H1 (cell line): ENCODE measurements at regions not wholly inside any gene's neighbourhood (a gene's known extent, or its start where the extent isn't known, plus 50 kb on each side); places are given as distances from the start of the nearest gene placed in this dataset.

Source experiments
- CTCF ChIA-PET: fragments of 300-600 bp; sonication (Branson Sonifier 250); formaldehyde crosslinking; loops from one replicate; lab custom pipeline; 2021; ENCODE audit not compliant: partially characterized antibody; lab: Charles Lee
- POLR2A ChIA-PET: fragments of 300-600 bp; sonication (Branson Sonifier 250); formaldehyde crosslinking; loops from one replicate; lab custom pipeline; 2021; ENCODE audit warnings: inconsistent platforms; ENCODE audit not compliant: partially characterized antibody; lab: Charles Lee
- DNase-seq, 2 experiments: peaks; one replicate each; pipeline versions ENCODE4 v3.0.0 to v3.0.0-alpha.2; 2010 to 2022; ENCODE audit warnings: low spot score in 2 of 2, low read depth in 1 of 2, mixed read lengths in 1 of 2
- FAIRE-seq: peaks from 2 replicates; lab custom pipeline; 2011; peaks lifted over from hg19 to GRCh38; lab: Jason Lieb, UNC
- H2AFZ ChIP-seq: 2 replicates; pipeline ENCODE4 v1.8.1; 2012; ENCODE audit warnings: low read length, inconsistent platforms
- H2AK5ac ChIP-seq: 2 replicates; pipeline ENCODE4 v1.6.1; 2013; ENCODE audit warnings: low read depth, low read length
- H2BK120ac ChIP-seq: replicated peaks from 2 replicates; pipeline ENCODE3; 2013; ENCODE audit warnings: low read depth, low read length, inconsistent platforms
- H2BK12ac ChIP-seq: 2 replicates; pipeline ENCODE4 v1.6.1; 2013; ENCODE audit warnings: low read depth, low read length
- H2BK15ac ChIP-seq: 2 replicates; pipeline ENCODE4 v1.6.1; 2013; ENCODE audit warnings: low read length
- H2BK20ac ChIP-seq: 2 replicates; pipeline ENCODE4 v1.6.1; 2013; ENCODE audit warnings: low read length
- H2BK5ac ChIP-seq: 2 replicates; pipeline ENCODE4 v1.6.1; 2013; ENCODE audit warnings: low read depth, low read length
- H3K14ac ChIP-seq: 2 replicates; pipeline ENCODE4 v1.6.1; 2013; ENCODE audit warnings: inconsistent platforms; ENCODE audit not compliant: insufficient read length
- H3K18ac ChIP-seq: 2 replicates; pipeline ENCODE4 v1.6.1; 2013; ENCODE audit warnings: low read length; ENCODE audit errors: extremely low read depth
- H3K23ac ChIP-seq: 2 replicates; pipeline ENCODE4 v1.6.1; 2013; ENCODE audit warnings: inconsistent platforms; ENCODE audit not compliant: insufficient read length
- H3K23me2 ChIP-seq: 2 replicates; pipeline ENCODE4 v1.6.1; 2013; ENCODE audit warnings: low read depth, low read length
- H3K27ac ChIP-seq: 2 replicates; pipeline ENCODE4 v1.6.1; 2011; ENCODE audit warnings: low read depth, low read length, inconsistent platforms
- H3K27me3 ChIP-seq, 4 experiments: replicated peaks in 1 of 4; 1 replicate in 1 of 4; 2 replicates in 3 of 4; pipeline versions ENCODE4 v1.6.1 to v1.8.1; 2011 to 2013; ENCODE audit warnings: low read length in 3 of 4, mild to moderate bottlenecking in 3 of 4, inconsistent platforms in 2 of 4, mixed read lengths in 2 of 4, moderate library complexity in 1 of 4; ENCODE audit not compliant: control insufficient read depth in 3 of 4, insufficient read depth in 3 of 4; ENCODE audit errors: extremely low read depth in 1 of 4
- H3K36me3 ChIP-seq, 4 experiments: 2 replicates each; pipeline versions ENCODE4 v1.6.1 to v1.8.1; 2011 to 2013; ENCODE audit warnings: mild to moderate bottlenecking in 4 of 4, low read length in 3 of 4, moderate library complexity in 2 of 4, control low read depth in 1 of 4, inconsistent platforms in 1 of 4; ENCODE audit not compliant: insufficient read depth in 4 of 4, control insufficient read depth in 2 of 4
- H3K4ac ChIP-seq: replicated peaks from 2 replicates; pipeline ENCODE3; 2013; ENCODE audit warnings: low read length, low read depth, mixed read lengths, inconsistent platforms; ENCODE audit not compliant: insufficient read length
- H3K4me1 ChIP-seq, 4 experiments: replicated peaks in 1 of 4; 1 replicate in 1 of 4; 2 replicates in 3 of 4; pipeline versions ENCODE4 v1.6.1 to v1.8.1; 2011 to 2013; ENCODE audit warnings: low read length in 3 of 4, inconsistent platforms in 2 of 4, mixed read lengths in 1 of 4; ENCODE audit not compliant: insufficient read depth in 4 of 4, control insufficient read depth in 3 of 4
- H3K4me2 ChIP-seq, 2 experiments: 2 replicates each; pipeline versions ENCODE4 v1.6.1 to v1.8.1; 2011 to 2013; ENCODE audit warnings: low read depth in 2 of 2, low read length in 2 of 2, control low read depth in 1 of 2, inconsistent platforms in 1 of 2, mild to moderate bottlenecking in 1 of 2; ENCODE audit not compliant: insufficient read depth in 1 of 2
- H3K4me3 ChIP-seq, 4 experiments: fragments of 200-600, 300-600 bp in 1 of 4; sonication (generic), shearing (Covaris generic), sonication (Bioruptor Twin) in 1 of 4; 2 replicates each; pipeline versions ENCODE4 v1.5.1 to v1.8.1; 2011 to 2016; ENCODE audit warnings: low read length in 4 of 4, low read depth in 3 of 4, control low read depth in 2 of 4, inconsistent platforms in 2 of 4, mild to moderate bottlenecking in 2 of 4, mixed read lengths in 1 of 4, moderate library complexity in 1 of 4; ENCODE audit not compliant: insufficient read depth in 2 of 4; ENCODE audit errors: extremely low read depth in 1 of 4
- H3K56ac ChIP-seq: replicated peaks from 2 replicates; pipeline ENCODE3; 2013; ENCODE audit warnings: low read depth, mild to moderate bottlenecking, mixed read lengths, low read length, inconsistent platforms; ENCODE audit not compliant: insufficient read length
- H3K79me1 ChIP-seq: 2 replicates; pipeline ENCODE4 v1.6.1; 2013; ENCODE audit warnings: low read depth, low read length, control low read depth
- H3K79me2 ChIP-seq, 2 experiments: 2 replicates each; pipeline versions ENCODE4 v1.6.1 to v1.8.1; 2012 to 2013; ENCODE audit warnings: low read length in 2 of 2, mild to moderate bottlenecking in 2 of 2, inconsistent platforms in 1 of 2; ENCODE audit not compliant: insufficient read depth in 2 of 2, control insufficient read depth in 1 of 2
- H3K9ac ChIP-seq, 4 experiments: replicated peaks in 1 of 4; 1 replicate in 1 of 4; 2 replicates in 3 of 4; pipeline versions ENCODE4 v1.6.1 to v1.8.1; 2011 to 2013; ENCODE audit warnings: low read depth in 3 of 4, low read length in 3 of 4, control low read depth in 2 of 4, mild to moderate bottlenecking in 2 of 4, moderate library complexity in 2 of 4, inconsistent platforms in 1 of 4; ENCODE audit errors: extremely low read depth in 1 of 4
- H3K9me3 ChIP-seq, 2 experiments: 2 replicates each; pipeline versions ENCODE4 v1.6.1 to v1.8.1; 2012 to 2013; ENCODE audit warnings: mild to moderate bottlenecking in 2 of 2, moderate library complexity in 2 of 2, control low read depth in 1 of 2, inconsistent platforms in 1 of 2, low read depth in 1 of 2, low read length in 1 of 2, mixed read lengths in 1 of 2; ENCODE audit not compliant: insufficient read depth in 2 of 2
- H4K20me1 ChIP-seq, 2 experiments: replicated peaks in 1 of 2; 2 replicates each; pipeline versions ENCODE3 to v1.8.1; 2011 to 2013; ENCODE audit warnings: inconsistent platforms in 2 of 2, low read length in 2 of 2, mild to moderate bottlenecking in 1 of 2; ENCODE audit not compliant: insufficient read depth in 2 of 2, control insufficient read depth in 1 of 2
- H4K5ac ChIP-seq: 2 replicates; pipeline ENCODE4 v1.6.1; 2013; ENCODE audit warnings: low read length, low read depth, mixed read lengths, inconsistent platforms; ENCODE audit not compliant: insufficient read length
- H4K8ac ChIP-seq: 2 replicates; pipeline ENCODE4 v1.8.0; 2013; ENCODE audit warnings: mild to moderate bottlenecking, moderate library complexity, low read length, inconsistent platforms; ENCODE audit not compliant: insufficient read depth; ENCODE audit errors: extremely low read depth
- H4K91ac ChIP-seq: replicated peaks from 2 replicates; pipeline ENCODE3; 2013; ENCODE audit warnings: low read length, mixed read lengths, inconsistent platforms; ENCODE audit not compliant: insufficient read length
- JUND ChIP-seq: IDR thresholded peaks from 2 replicates; pipeline ENCODE4 v1.6.1; 2011; ENCODE audit warnings: mild to moderate bottlenecking, improper control_type of control experiment, low read length
- MAFK ChIP-seq: IDR thresholded peaks from 2 replicates; pipeline ENCODE4 v1.6.1; 2012; ENCODE audit warnings: low read depth, mild to moderate bottlenecking, improper control_type of control experiment, low read length
- RFX5 ChIP-seq: IDR thresholded peaks from 2 replicates; pipeline ENCODE4 v1.6.1; 2011; ENCODE audit warnings: low read depth, low read length, improper control_type of control experiment, borderline replicate concordance
- SP4 ChIP-seq: IDR thresholded peaks from 2 replicates; pipeline ENCODE4 v1.6.1; 2012; ENCODE audit warnings: low read length, inconsistent platforms
- WGBS, 2 experiments: shearing (Covaris generic) in 1 of 2; methylation state at CpG; one replicate each; pipeline versions ENCODE4 v1.1.6 to v1.1.7; 2013 to 2015; ENCODE audit warnings: low lambda C conversion rate in 2 of 2, mixed read lengths in 2 of 2, inconsistent platforms in 1 of 2, low coverage in 1 of 2, missing lambda C conversion rate in 1 of 2; ENCODE audit not compliant: insufficient replicate concordance in 2 of 2, insufficient coverage in 1 of 2, insufficient read length in 1 of 2; ENCODE audit errors: extremely low coverage in 1 of 2, missing lambda C conversion rate in 1 of 2; 5-methylcytosine and 5-hydroxymethylcytosine counted together

DNA sequence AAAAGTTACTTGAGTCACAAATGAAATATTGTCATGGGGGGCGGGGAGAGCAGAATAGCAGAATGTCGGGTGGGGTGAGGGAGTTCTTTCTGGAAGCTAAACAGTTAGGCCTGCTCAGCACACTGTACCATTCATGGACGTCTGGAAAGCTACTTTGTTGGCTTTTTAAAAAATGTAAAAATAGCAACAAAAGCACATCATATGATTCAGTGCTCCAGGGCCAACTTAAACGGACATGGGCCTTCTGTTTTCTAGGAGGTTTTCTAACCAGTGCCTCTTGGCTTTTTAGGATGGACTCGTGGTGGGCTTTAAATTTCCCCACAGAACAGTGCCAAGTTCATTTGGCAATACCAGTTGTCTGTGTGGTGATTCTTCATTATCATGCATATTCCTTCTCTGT lies 57.4 kb upstream of the CLCN4 start:
- H4K20me1 ChIP-seq: no peaks in the 10 kb centered on the region
- no peaks in the 10 kb centered on the region for H3K23me2 ChIP-seq
- H3K14ac ChIP-seq: no peak overlapping the region
- H4K91ac ChIP-seq: no peak overlapping the region
- H3K4me2 ChIP-seq: no peak overlapping the region
- no peak overlapping the region for H3K27ac ChIP-seq
- ChIA-PET CTCF (no interaction called here), POLR2A (no interaction called here)
- H3K23ac ChIP-seq: no peak overlapping the region
- H3K27me3 ChIP-seq: no peaks in the 10 kb centered on the region
- no peaks in the 10 kb centered on the region for H3K79me1 ChIP-seq
- H3K56ac ChIP-seq: no peak overlapping the region
- no peak overlapping the region for H2BK5ac ChIP-seq
- H3K4me1 ChIP-seq: no peaks in the 10 kb centered on the region
- DNase-seq (no peak), FAIRE-seq (no peak)
- H3K4me3 ChIP-seq: no peak overlapping the region
- no peak overlapping the region for H2BK120ac ChIP-seq
- H2BK15ac ChIP-seq: no peak overlapping the region
- H3K36me3 ChIP-seq: peaks cover 0 to 18% (median 2%) of the 10 kb centered on the region in 4 experiments; a peak in 3 of 8 replicates
- no peak overlapping the region for H4K5ac ChIP-seq
- H3K9me3 ChIP-seq: no peaks in the 10 kb centered on the region
- no peak overlapping the region for H2AK5ac ChIP-seq
- no peak overlapping the region for H2BK20ac ChIP-seq
- no peak overlapping the region for H2AFZ ChIP-seq
- no peak for TF ChIP-seq SP4
- no peak for TF ChIP-seq JUND
- no peak for TF ChIP-seq MAFK
- no peak for TF ChIP-seq RFX5
- no peak overlapping the region for H3K4ac ChIP-seq
- H3K18ac ChIP-seq: no peak overlapping the region
- H3K79me2 ChIP-seq: no peaks in the 10 kb centered on the region
- no peak overlapping the region for H2BK12ac ChIP-seq
- no peak overlapping the region for H4K8ac ChIP-seq
- WGBS, 2 experiments: 80% methylated on average over 3 of the region's 5 CpGs; no CpG with 5 or more reads in 1 of the 2 experiments
- no peak overlapping the region for H3K9ac ChIP-seq
